C4-2B (cell line): ENCODE measurements at regions not wholly inside any gene's neighbourhood (a gene's known extent, or its start where the extent isn't known, plus 50 kb on each side); places are given as distances from the start of the nearest gene placed in this dataset.

Experiments used
- ZFX ChIP-seq: fragments of 450-650 bp; IDR thresholded peaks from 2 replicates; pipeline ENCODE4 v1.6.1; 2017
- TF ChIP-seq, protein P1 (sequence below): fragments of 450-650 bp; conservative IDR thresholded peaks from 2 replicates; pipeline ENCODE4 v1.5.1; 2017; ENCODE audit warnings: mild to moderate bottlenecking

- TF ChIP-seq, protein P1, sequence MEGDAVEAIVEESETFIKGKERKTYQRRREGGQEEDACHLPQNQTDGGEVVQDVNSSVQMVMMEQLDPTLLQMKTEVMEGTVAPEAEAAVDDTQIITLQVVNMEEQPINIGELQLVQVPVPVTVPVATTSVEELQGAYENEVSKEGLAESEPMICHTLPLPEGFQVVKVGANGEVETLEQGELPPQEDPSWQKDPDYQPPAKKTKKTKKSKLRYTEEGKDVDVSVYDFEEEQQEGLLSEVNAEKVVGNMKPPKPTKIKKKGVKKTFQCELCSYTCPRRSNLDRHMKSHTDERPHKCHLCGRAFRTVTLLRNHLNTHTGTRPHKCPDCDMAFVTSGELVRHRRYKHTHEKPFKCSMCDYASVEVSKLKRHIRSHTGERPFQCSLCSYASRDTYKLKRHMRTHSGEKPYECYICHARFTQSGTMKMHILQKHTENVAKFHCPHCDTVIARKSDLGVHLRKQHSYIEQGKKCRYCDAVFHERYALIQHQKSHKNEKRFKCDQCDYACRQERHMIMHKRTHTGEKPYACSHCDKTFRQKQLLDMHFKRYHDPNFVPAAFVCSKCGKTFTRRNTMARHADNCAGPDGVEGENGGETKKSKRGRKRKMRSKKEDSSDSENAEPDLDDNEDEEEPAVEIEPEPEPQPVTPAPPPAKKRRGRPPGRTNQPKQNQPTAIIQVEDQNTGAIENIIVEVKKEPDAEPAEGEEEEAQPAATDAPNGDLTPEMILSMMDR, result no peak
- no peak for TF ChIP-seq ZFX
Observed at GRCh38 chr3:59265566-59265965, 215.7 kb upstream of the CFAP20DC start.
